ENCODE measurements at regions not wholly inside any gene's neighbourhood (a gene's known extent, or its start where the extent isn't known, plus 50 kb on each side); places are given as distances from the start of the nearest gene placed in this dataset.

DNA sequence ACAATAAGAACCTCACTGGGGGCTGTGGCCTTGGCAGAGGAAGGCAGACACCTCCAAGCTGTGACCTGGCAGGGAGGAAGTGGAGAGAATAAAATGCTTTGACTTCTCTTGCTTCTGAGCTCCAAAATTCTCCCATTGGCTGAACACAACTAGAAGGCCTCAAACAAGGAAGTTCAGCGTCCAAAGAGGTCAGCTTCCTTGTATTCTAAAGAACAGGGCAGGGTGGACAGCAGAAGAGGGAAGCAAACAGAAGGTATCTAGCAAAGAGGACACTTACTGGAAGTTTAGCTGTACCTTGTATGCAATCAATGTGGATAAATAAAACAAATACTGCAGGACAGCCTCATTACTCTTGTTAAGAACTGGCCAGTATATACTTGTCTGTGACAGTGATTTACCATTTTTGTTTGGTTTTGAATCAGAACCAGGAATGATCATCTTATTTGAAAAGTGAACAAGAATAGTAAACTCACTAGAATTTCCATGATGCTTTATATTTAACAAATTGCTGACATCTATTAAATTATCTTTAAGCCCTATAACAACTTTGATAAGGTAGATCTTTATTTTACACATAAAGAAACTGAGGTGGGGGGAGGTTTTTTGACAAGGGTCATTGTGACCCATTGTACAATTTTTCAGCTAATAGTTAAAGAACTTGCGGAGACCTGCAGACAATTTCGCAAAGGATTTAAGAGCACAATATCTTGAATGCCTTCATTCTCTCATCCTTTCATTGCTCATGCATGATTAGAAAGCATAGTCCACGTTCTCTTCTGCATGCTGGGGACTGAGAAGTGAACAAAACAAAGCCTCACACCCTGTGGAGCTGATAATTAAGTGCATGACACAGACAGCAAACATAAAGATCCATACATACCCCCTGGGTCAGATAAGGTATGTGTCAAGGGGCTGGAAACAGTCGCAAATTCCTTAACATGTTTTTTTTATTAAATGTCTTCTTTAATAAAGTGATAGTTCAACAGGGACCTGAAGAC, 1448.0 kb downstream of the AACS start:
- DNase-seq, result no peak
- H3K4me3 ChIP-seq (ENCODE audit: low read depth, low read length), result no peak overlapping the region
- TF ChIP-seq, protein P1, sequence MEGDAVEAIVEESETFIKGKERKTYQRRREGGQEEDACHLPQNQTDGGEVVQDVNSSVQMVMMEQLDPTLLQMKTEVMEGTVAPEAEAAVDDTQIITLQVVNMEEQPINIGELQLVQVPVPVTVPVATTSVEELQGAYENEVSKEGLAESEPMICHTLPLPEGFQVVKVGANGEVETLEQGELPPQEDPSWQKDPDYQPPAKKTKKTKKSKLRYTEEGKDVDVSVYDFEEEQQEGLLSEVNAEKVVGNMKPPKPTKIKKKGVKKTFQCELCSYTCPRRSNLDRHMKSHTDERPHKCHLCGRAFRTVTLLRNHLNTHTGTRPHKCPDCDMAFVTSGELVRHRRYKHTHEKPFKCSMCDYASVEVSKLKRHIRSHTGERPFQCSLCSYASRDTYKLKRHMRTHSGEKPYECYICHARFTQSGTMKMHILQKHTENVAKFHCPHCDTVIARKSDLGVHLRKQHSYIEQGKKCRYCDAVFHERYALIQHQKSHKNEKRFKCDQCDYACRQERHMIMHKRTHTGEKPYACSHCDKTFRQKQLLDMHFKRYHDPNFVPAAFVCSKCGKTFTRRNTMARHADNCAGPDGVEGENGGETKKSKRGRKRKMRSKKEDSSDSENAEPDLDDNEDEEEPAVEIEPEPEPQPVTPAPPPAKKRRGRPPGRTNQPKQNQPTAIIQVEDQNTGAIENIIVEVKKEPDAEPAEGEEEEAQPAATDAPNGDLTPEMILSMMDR (IDR thresholded peaks at IDR 0.05; ENCODE audit: low read depth, low read length), result no peak
- H3K9me3 ChIP-seq (ENCODE audit: severe bottlenecking), result no peaks in the 10 kb centered on the region
- H3K36me3 ChIP-seq, result no peaks in the 10 kb centered on the region
- H3K27me3 ChIP-seq (ENCODE audit: insufficient read depth, low read depth, severe bottlenecking), result peaks cover 8% of the 10 kb centered on the region
- H3K27ac ChIP-seq, result no peak overlapping the region

DNA sequence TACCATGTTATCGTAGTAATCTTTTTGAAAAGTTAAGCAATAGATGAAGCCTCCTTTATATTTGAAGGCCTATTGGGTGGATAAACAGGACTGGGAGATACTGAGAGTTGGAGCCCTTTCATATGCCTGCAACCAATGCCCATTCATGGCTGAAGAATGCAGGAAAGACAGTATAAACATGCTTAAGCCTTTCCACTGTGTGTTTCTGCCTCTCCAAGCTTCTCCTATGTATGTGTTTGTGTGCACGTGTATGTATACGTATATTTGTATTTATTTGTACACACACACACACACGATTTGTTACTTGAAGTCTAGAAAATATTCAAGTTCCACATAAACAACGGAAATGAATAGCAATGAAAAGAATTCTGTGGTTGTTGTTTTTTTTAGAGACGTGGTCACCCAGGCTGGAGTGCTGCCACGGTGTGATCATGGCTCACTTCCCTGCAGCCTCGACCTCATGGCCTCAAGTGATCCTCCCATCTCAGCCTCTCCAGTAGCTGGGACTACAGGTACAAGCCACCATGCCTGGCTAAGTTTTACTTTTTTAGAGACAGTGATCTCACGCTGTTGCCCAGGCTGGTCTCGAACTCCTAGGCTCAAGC, 1453.5 kb downstream of the AACS start:
- no peaks in the 10 kb centered on the region for H3K36me3 ChIP-seq
- DNase-seq, result no peak
- TF ChIP-seq, protein P1 (IDR thresholded peaks at IDR 0.05; ENCODE audit: low read depth, low read length), result no peak
- H3K4me3 ChIP-seq (ENCODE audit: low read depth, low read length), result no peak overlapping the region
- H3K9me3 ChIP-seq (ENCODE audit: severe bottlenecking), result no peaks in the 10 kb centered on the region
- H3K27ac ChIP-seq, result no peak overlapping the region
- no peaks in the 10 kb centered on the region for H3K27me3 ChIP-seq (ENCODE audit: insufficient read depth, low read depth, severe bottlenecking)

DNA sequence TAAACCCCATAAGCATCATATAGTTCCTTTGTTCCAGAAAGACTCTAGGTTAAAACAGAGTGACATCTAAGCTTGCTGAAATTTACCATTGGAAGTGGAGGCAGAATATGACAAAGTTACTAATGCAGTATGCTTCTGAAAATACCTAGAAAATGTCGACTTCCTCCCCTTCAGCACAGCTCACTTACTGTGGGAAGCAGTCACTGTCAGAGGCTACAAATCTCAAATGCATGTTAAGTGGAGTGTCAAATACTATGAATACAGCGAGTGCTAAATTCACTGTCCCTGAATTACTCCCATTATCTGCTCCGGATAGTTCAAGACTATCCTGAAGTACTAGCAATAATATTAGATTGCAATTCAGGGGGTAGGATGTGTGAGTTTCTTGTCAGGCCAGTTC, 1454.6 kb downstream of the AACS start:
- no peaks in the 10 kb centered on the region for H3K27me3 ChIP-seq (ENCODE audit: insufficient read depth, low read depth, severe bottlenecking)
- H3K9me3 ChIP-seq (ENCODE audit: severe bottlenecking), result no peaks in the 10 kb centered on the region
- H3K4me3 ChIP-seq (ENCODE audit: low read depth, low read length), result no peak overlapping the region
- H3K36me3 ChIP-seq, result no peaks in the 10 kb centered on the region
- no peak overlapping the region for H3K27ac ChIP-seq
- DNase-seq, result no peak
- TF ChIP-seq, protein P1 (IDR thresholded peaks at IDR 0.05; ENCODE audit: low read depth, low read length), result no peak

DNA sequence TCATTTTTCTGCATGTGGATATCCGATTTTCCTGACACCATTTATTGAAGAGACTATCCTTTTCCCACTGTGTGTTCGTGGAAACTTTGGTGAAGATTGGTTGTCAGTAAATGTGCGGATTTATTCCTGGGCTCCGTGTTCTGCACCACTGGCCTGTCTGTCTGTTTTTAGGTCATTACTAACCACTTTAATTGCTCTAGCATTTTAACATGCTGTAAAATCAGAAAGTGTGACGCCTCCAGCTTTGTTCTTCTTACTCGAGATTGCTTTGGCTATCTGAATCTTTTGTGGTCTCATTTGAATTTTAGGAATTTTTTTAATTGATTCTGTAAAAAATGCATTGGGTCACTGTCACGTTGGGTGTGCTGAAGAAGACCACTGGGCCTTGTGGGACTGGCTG, 1458.7 kb downstream of the AACS start:
- Histone ChIP-seq H3K27me3 (ENCODE audit: insufficient read depth, low read depth, severe bottlenecking) (no peaks in the 10 kb centered on the region), H3K36me3 (no peaks in the 10 kb centered on the region), H3K27ac (no peak overlapping the region), H3K9me3 (ENCODE audit: severe bottlenecking) (no peaks in the 10 kb centered on the region), H3K4me3 (ENCODE audit: low read depth, low read length) (no peak overlapping the region)
- no peak for DNase-seq
- TF ChIP-seq, protein P1 (IDR thresholded peaks at IDR 0.05; ENCODE audit: low read depth, low read length), result no peak

DNA sequence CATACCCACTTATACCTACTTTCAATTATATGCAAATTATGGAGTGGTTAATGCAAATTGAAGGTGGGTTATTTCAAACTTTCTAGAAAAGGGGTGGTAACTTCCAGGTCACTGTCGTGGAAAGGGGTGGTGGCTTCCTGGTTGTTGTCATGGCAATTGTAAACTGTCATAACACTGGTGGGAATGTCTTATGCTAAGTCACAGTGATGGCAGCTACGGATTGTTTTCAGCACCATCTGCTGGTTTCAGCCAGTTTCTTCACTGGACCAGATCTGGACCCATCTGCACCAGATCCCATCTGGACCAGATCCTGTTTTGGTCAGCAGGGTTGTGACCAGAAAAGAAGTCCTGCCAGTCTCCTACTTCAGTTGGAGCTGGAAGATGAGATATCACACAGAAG, 1469.3 kb downstream of the AACS start:
- TF ChIP-seq, protein P1 (IDR thresholded peaks at IDR 0.05; ENCODE audit: low read depth, low read length), result no peak
- no peak overlapping the region for H3K4me3 ChIP-seq (ENCODE audit: low read depth, low read length)
- no peak for DNase-seq
- no peaks in the 10 kb centered on the region for H3K27me3 ChIP-seq (ENCODE audit: insufficient read depth, low read depth, severe bottlenecking)
- H3K27ac ChIP-seq, result no peak overlapping the region
- H3K36me3 ChIP-seq, result no peaks in the 10 kb centered on the region
- no peaks in the 10 kb centered on the region for H3K9me3 ChIP-seq (ENCODE audit: severe bottlenecking)
